ENCODE measurements at regions not wholly inside any gene's neighbourhood (a gene's known extent, or its start where the extent isn't known, plus 50 kb on each side); places are given as distances from the start of the nearest gene placed in this dataset.

- TF ChIP-seq CTCF (IDR thresholded peaks at IDR 0.05 in 8 of 11, conservative IDR thresholded peaks at IDR 0.05 in 3 of 11): no peak
- no peak for TF ChIP-seq POLR2A (IDR thresholded peaks at IDR 0.05)
- no peak for TF ChIP-seq POLR2AphosphoS5 (IDR thresholded peaks at IDR 0.05)
Observed at GRCh38 chr3:184457329-184457728, 77.5 kb downstream of the CHRD start.

Measured in spleen (tissue), 7 donors.